Inflammatory macrophage treated with lipopolysaccharide for 1 hour (primary cell): ENCODE measurements at regions not wholly inside any gene's neighbourhood (a gene's known extent, or its start where the extent isn't known, plus 50 kb on each side); places are given as distances from the start of the nearest gene placed in this dataset.

ENCODE experiments used
- DNase-seq, 2 donors: peaks; one replicate each; pipeline ENCODE4 v3.0.0-alpha.2; 2020 to 2022

DNA sequence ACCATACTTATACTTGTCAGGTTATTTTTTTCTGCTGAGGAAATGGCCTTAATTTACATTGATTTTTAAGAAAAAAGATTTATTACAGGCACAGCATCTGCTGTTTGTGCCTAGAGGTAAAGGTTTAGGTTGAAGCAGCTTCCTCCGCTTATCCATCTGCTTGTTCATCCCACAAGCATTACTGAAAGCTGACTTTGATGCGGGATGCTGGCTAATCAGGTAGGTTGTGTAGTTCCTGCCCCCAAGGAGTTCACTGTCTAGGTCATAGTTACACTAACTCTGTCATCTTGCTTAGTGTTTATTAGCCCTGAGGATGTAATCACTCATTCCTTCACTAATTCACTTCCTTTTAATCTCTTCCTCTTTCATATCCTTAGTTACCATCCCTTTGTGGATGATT, 377.7 kb upstream of the KAZN start:
- no peak for DNase-seq

DNA sequence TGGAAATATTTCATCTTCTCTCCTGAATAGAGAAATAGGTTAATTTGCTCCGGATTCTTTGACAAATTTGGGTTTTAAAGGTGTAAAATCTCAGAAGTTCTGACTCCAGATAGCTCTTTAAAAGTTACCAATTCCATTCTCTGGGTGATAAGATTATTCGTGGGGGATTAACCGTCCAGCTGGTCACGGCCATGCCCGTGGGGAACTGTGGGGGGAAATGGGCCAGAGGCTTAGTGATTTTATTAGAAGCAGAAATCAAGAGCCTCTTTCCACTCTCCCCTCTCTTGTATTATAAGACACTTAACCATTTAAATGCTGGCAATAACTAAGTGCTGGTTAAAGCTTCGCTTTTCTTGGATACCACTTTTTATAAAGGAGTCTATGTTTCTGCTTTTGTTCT, 376.4 kb upstream of the KAZN start:
- DNase-seq = no peak

DNA sequence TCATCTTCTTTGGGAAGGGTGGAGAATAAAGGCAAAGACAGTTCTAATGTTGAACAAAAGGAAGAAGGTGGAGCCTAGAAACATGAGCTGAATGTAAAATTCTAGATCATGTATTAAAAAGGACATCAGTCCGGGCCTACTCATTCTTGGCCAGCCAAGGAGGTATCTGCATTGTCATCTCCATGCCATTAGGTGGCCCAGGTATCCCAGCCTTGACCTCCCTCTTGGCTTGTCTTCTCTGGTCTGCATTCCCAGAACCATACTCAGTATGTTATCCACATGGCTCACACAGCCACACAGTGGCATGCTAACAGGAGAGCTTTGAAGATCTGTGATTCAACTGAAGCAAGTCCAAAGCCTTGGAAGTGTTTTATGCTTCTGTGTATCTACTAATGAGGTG, 369.8 kb upstream of the KAZN start:
- DNase-seq = no peak

DNA sequence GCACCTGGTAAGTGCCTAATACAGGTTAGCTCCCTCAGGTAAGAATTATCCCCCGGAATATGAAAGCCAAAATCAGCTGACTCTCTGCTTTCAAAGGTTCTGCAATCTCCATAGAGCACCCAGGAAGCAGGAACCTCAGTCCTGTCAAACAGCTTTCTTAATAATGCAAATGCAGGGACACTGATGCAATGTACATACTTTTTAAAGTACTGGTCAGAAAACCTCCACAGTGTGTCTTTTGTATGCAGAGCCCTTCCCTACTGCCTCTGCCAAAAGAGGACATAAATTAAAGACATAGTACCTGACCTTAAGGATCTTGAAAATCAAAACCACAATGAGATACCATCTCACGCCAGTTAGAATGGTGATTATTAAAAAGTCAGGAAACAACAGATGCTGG, 365.0 kb upstream of the KAZN start:
- no peak for DNase-seq

DNA sequence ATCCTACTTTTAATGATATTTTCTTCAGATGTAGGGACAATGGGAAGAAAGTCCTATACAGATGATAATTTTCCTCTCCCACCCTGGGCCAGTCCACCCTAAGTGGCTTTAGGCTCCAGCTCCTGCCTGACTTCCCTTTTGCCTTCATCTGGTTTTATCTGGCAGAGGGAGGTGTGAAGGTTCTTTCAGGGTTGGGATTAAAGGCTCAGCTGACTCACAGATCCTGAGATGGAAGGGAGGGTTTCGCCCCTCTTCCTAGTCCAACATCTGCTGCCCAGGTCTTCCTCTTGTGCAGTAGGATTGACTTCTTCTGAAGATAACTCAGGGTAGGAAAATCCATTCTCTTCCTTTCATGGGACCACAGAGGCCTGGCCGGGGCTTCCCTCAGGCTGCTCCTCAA, 362.4 kb upstream of the KAZN start:
- DNase-seq = no peak

DNA sequence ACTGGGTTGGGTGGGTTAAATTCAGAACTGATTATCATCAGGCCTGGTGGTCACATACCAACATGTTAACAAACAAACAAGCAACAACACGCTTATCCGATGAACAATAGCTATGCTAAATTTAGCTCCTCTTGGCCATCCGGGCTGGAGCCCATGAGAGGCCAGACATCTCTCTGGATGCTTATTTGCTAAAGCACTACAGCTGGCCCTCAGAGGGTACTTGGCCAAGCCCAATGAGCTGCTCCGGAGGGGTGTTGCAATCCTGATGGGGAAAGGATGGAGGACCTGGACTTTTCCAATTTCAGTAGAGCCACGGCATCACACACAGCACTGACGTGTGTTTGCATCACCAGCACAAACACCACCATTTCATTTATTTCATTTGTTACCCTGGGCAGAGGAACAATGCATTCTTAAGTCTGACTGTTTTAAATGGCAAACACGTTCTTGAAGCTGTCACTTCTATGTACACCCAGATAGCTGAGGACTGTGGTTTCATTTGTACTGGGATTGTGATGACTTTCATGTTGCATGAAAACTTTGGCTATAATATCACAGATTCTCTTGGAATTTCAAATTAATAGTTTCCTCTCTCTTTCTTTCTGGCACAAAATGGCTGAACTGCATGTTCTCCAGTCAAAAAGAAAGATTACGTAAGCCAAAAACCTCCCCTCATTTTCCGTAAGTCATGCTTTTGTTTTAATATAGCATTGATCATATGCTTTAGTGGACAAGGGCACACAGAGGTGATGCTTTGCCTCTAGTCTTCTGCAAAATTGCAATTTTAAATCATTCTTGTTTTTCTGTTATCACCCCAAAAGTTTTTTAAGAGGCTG, 359.8 kb upstream of the KAZN start:
- no peak for DNase-seq

DNA sequence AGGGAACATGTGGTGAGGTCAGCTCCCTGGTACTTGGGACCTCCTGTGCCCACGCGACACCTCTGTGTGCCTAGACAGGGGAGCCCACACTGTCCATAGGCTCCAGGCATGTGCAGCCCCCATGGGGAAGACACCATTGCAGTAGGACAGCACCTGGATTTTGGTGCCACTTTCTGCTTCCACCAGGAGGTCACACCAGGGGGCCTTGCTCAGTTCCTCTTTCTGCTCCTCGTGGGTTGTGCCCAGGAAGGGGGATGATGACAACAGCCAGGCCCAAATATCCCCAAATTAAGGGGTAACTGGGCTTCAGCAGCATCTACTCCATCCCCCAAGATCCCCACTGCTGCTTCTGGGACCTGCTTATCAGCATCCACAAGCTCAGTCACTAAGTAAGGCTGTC, 358.2 kb upstream of the KAZN start:
- no peak for DNase-seq

DNA sequence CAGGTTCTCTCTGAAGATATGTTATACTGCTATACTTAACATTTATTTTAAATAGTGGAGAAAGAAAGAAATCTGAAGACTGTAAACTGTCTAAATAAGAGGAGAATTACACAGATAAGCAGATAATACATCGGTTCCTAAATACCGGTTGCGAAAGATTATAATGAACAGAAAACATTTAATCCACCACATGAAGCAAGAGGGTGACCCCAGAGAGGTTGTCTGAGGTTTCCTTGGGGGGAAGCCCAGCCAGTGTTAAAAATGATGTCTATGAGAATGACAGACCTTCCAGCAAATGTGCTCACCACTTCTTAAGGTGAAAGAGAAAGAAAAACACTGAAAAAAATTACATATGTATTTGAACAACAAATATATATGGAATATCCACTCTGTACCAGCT, 356.4 kb upstream of the KAZN start:
- DNase-seq = no peak

DNA sequence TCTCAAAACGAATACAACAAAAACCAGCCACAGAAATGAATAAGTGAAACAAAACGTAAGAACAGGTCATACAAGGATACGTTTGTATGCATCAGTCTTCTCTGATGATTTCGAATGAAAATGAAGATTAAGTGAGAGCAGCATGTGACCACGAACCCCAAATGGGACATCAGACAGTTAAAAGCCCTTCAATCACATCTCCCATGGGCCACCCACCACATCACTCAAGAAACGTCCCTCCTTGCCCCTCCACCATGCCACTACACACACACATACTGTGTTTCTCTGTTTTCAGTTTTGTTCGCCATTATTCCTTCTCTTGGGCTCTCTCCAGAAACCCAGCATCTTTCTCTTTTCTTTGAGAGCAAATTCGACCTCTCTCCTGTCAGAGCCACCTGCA, 355.6 kb upstream of the KAZN start:
- no peak for DNase-seq

DNA sequence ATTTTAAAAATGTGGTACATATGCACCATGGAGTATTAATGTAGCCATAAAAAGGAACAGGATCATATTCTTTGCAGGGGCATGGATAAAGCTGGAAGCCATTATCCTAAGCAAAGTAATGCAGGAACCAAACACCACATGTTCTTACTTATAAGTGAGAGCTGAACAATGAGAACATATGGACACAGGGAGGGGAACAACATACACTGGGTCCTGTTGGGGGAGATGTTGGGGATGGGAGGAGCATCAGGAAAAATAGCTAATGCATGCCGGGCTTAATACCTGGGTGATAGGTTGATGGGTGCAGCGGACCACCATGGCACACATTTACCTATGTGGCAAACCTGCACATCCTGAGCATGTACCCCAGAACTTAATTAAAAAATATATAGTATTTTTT, 352.5 kb upstream of the KAZN start:
- DNase-seq = no peak

DNA sequence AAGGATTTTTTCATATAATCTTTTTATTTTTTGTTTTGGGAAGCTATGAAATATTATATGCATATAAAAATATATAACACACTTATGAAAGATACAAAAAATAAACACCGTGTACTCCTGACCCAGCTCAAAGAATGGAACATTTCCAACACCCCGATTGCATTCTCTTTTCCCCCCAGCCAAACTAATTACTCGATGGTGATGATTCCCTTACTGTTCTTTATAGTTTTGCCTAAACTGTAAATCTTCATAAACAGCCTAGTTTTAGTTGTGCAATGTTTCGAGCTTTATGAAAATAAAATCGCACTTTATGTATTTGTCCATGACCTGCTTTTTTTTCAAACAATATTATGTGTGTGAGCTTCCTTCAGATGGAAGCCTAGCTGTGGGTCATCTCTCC, 352.0 kb upstream of the KAZN start:
- no peak for DNase-seq

DNA sequence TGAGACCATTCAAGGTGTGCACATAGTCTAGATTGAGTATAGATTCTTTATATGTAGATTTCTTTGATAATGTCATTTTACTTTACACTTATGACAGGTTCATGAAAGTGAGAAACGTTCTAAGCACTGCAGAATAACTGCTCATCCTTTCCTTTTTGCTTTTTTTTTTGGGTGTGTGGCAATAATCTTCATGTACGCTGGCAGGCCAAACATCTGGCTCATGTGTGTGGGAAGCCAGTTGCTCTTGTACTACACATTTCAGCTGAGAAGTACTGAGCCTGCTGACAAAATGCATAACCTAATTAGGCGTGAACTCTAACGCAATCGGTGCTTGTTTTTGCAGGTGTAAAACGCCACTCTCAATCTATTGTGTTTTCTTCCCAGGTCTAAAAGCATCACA, 350.8 kb upstream of the KAZN start:
- no peak for DNase-seq

DNA sequence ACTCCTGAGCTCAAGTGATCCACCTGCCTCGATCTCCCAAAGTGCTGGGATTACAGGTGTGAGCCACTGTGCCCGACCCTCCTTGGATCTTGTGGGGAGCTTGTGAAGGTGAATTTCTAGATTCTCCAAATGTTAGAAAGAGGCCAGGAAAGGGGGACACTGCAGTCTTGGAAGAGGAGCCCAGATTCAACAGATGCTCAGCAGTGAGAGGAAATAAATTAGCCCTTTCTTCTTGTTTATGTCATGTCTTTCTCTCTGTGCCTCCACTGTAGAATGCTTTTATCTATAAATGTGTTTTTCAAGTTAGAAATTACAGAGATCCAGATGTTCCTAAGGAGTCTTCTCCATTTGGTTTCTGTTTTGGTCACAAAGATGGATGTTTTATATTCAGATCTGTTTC, 346.6 kb upstream of the KAZN start:
- no peak for DNase-seq

DNA sequence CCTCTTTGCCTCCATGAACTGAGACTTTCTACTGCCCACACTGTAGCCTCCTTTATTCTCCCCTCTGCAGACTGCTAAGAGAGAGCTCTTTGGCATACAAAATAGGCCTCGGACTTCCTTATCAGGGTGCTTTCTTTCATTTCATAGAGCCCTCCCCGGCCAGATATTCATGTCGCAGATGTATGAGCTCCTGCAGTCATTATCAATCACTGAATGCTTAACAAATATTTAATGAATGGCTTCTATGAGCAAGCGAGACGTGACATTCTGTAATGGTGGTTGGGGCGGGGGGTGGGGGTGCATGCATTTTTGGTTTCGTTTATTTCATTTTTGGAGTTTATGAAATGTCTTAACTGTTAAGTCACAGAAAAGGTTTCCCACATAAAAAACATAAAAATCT, 344.8 kb upstream of the KAZN start:
- no peak for DNase-seq

DNA sequence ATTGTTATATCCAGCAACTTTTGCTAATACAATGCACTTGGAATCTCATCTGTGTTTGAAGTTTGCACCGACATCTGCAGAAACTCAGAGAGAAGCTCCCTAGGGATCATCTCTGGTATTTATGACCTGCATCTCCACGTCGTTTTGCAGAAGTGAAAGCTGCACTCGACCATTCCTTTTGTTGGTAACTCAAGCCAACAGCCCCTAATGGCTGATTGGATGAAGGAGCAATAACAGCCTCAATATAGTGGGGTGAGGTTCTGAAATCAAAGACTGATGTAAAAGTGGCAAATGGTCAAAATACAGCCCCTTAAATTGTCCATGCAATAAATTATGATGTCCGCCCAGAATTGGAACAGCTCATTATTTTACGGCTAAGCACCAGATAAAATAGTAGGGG, 344.2 kb upstream of the KAZN start:
- DNase-seq = no peak

DNA sequence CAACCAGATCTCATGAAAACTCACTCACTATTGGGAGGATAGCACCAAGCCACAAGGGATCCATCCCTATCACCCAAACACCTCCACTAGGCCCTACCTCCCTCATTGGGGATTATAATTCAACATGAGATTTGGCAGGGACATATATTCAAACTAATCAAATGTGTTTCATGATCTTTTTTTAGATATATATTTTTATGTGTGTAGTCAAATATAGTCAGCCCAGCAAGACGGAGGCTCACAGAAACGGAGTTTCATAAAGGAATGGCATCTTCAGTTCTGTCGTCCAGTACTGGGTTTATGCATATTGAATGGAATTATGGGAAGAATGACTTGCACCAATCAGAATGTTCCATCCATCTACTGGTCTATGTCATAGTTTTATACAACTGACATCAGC, 343.3 kb upstream of the KAZN start:
- no peak for DNase-seq

DNA sequence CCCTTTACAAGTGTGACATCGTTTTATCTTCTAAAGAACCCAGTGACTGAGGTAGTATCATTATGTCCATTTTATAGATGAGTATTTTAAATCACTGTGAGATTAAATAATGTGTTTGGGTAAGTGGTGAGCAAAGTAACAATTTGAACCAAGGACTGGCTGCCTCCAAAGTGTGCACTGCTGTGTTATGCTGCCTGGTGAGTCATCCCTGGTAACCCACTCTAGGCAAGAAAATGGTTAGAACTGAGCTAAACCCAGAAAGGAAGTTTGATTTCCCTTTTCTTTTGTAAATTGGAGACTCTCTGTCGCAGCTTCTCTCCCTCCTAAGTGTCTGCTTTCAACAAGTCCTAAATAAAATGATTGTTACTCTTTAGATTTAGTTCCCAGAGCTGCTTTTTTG, 342.8 kb upstream of the KAZN start:
- no peak for DNase-seq

DNA sequence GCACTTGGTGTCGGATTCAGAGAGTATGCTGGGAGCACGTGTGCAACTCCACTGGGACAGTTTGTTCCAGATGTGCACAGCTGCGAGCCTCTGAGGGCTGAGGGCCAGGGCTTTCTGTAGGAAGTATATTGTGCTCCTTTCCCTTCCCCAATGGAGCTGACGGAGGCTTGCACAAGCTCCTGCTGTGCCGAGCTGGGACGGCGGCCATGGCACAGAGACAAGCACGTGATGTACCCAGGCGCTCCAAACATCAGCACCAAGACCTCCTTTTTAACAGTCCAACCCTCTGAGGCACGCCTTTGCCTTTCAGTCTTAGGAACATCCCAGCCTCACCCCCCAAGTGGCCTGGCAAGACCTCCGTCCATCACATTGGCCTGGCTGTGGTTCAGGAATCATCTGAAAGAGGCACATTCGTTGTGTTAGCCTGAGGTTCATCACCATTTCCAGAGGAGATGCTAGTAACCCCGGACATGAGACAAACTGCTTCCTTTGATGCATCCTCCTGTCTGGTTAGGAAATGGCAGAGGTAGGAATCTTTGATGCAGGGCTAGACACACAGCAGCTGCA, 339.2 kb upstream of the KAZN start:
- DNase-seq = no peak

DNA sequence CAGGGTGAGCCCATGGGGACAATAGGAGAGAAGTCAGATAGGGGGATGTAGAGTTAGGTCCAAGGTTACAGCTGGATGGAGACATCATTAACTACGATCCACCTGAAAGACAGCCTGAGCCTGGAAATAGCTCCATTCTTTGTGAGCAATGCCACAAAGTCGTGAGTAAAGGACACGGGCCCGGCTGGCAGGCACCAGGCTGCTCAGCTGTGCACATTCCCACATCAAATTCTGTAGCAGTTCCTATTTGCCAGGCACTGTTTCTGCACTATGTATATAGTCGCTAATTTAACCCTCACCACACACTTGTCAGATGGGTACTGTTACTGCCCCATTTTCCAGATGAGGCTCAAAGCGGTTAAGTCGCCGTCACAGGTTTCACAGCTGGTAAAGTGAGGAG, 338.0 kb upstream of the KAZN start:
- no peak for DNase-seq

DNA sequence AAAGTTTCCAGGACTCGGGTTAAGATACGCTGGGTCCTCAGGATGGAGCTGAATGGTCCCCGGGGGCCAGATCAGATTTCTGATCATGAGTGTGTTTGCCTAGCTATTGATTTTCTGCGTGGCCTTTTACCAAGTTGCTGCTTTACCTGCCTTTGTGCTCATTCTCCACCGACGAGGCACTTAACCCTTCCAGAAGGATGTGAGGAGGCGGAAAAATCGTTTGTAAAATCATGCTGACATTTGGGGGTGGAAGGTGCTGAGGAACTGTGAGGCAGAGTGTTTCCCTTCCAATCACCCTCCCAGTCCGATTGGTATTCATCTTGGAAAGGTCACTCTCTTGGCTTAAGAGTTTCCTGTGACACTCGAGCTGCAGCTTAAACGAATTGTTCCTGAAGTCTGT, 337.1 kb upstream of the KAZN start:
- no peak for DNase-seq

DNA sequence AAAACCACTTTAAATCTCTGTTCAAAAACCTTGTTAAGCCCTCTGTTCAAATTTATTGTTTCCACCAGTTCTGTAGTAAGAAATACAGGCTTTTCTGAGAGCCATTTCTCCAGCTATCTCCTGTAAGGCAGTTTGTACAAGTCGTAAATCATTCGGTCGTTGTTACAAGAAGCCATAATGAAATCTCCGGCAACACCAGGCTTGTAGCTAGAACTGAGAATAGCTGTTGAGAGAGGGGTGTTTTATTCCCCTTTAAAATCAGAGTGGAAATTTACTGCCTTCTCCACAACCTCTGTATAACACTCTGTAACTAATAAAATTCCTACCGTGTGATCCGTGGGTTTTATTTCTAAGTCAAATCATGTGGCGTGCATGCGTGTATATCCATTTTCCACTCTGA, 335.8 kb upstream of the KAZN start:
- DNase-seq = no peak

DNA sequence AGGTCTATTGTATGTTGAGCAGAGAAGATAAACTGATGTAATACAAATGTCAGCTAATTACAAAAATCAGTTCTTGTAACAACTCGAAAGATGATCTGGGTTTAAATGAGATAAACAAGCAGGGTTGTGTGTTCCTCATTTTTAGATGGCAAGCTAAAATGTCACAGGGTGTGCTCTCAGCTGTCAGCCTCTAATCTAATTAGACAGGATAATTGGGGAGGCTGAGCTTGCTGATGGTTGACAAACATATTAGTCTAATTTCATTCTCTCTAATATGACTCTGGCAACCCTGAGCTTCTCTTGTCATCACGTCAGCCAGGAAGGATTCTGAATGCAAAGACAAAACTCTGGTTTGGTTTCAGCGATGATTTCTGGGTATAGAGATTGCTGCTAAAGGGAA, 335.3 kb upstream of the KAZN start:
- no peak for DNase-seq

DNA sequence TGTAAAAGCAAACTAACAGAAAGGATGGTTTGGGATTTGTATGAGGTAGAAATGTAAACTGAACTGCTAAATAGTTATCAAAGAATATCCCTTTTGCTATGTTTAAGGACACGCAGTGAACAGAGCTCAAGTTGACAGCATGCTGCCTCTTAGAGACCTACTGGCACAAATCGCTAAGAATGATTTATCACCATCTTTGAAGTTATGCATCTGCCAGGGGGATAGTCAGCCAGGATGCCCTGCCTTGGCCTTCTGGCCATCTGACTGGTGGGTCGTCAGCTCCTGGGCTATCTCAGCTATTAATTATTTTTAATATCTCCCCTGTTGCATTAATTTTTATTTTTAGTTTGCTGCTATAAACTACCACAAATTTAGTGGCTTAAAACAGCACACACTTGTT, 334.8 kb upstream of the KAZN start:
- DNase-seq = no peak

DNA sequence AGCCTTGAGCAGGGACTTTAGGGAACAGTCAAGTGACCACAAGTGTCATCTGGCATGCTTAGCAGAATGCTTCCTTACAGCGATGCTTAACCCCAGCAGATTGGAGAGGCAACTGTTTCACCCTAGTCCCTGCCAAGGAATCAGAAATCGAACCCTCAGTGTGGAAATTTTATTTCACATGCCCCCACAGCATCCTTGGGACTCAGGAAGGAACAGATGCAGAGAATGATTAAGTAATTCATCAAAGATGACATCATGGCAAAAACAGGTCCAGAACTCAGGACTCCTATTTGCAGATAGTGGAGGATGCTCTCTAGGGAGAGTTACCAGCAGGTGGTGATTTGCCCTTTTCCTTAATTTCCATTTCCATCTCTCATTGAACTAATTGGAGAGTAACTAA, 333.0 kb upstream of the KAZN start:
- DNase-seq = no peak

DNA sequence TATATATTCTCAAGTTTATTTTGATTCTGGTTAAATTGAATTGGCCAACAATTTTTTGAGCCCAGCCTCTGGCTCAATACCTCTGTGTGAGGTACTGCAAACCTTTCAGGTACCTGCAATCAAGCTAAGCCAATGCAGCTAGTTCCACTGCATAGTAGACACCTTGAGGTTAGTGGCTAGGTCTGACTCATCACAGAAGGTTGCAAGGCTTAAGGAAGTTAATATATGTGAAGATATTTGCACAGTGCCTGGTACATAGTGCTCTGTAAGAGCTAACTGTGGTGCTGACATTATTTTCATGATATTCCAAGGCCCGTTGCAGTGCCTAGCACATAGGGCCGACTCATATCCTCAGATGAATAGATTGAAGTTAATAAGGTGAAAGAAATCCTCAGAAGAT, 330.5 kb upstream of the KAZN start:
- no peak for DNase-seq
